LHCN-M2 (cell line): ENCODE measurements at regions not wholly inside any gene's neighbourhood (a gene's known extent, or its start where the extent isn't known, plus 50 kb on each side); places are given as distances from the start of the nearest gene placed in this dataset.

Experiments used
- DNase-seq: peaks from one replicate; pipeline ENCODE4 v3.0.0-alpha.2; 2012; ENCODE audit warnings: low read depth

DNA sequence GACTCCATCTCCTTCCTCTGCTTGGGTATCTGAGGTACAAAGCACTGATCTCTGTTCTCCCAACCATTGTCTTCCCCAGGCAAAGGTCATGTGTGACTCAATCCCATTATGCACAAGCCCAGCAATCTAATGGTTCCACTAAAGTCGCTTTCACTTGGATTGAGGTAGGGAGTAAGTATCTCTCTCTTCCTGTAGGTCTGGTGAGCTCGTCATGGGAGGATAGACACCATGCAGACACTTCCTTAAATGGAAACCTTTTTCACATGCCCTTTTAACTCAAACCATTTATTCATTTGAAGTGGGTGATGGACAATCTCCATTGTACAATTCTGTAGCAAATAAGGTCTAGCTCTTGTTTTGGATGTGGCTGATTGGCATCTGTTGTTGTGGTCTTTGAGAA lies 245.2 kb upstream of the CLNK start:
- DNase-seq = no peak

DNA sequence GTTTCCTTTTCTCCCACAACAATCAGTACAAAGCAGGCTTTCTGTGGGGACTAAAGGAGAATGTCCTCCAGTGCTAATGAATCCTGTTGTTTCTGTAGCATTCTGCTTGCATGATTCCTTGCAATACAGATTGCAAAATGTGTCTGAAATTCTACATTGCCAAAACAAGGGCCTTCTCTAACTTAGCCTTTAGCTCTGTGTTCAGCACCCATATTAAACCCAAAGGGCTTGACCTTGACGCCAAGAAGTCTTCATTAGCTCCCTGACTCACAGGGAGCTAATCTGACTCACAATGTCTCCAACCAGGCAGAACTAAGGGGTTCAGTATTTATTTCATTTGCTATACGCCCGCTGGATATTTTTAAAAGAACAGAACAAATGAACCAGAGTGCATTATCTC lies 241.4 kb upstream of the CLNK start:
- peak; percentile 93 for DNase-seq

DNA sequence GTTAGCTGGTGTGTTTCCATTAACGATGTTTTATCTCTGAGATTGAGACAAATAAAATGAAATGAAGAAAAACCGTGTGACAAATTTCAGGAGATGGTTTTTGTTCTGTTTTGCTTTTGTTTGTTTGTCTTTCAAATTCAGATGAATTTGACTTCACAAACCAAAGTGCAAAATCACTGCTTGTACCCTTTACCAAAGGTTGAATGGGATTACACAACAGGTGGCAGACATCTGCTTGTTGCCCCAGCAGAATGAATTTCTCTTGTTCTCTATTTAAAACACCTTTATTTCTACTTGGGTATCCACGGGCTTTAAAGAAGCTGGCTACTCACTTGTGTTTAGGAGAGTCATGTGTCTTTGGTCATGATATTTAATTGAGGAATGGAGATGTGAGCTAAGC lies 239.7 kb upstream of the CLNK start:
- DNase-seq = peak; percentile 13

GRCh38 chr4:10917566-10917965 lies 233.0 kb upstream of the CLNK start:
- DNase-seq = no peak

- DNase-seq = no peak
These were observed 213.5 kb upstream of the CLNK start for GRCh38 chr4:10898072-10898471.

DNA sequence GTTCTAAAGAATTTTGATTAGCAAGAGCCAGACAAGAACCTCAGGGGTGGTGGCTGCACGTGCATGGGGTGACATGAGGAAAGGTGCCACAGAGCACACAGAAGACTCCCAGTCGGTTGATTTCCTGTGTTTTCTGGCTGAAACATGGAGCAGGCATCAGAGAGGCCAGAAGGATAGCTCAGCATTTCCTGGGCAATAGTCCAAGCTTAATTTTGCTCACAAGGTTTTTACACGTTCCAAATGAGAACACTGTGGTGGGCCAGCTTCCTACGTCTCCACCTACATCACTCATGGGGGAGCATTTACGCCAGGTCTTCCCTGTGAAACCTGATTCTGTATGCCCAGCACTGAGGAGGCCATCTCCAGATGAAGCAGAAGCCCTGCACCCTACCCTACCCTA lies 212.5 kb upstream of the CLNK start:
- no peak for DNase-seq

GRCh38 chr4:10893395-10893794 lies 208.8 kb upstream of the CLNK start:
- DNase-seq = peak; percentile 7

DNA sequence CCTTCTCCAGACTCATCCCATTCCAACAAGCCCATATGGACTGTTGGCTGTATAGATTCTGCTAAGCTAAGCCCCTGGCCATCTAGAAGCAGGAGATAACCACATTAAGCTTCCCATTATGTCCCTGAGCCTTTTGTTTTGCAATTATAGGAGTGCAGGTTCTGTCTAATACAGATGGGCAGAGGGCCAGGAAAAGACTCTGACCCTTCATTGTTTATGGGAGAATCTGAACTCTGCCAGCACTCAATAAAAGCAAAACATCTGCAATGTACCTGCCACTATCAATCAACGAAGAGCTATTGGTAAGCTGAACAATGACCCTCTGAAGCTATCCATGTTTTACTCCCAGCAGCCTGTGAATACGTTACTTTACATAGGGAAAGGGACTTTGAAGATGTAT lies 207.3 kb upstream of the CLNK start:
- DNase-seq = peak; percentile 7

GRCh38 chr4:10889819-10890218 lies 205.3 kb upstream of the CLNK start:
- DNase-seq = no peak

- DNase-seq = peak; percentile 82
These were observed 195.0 kb upstream of the CLNK start for GRCh38 chr4:10879411-10880110.

DNA sequence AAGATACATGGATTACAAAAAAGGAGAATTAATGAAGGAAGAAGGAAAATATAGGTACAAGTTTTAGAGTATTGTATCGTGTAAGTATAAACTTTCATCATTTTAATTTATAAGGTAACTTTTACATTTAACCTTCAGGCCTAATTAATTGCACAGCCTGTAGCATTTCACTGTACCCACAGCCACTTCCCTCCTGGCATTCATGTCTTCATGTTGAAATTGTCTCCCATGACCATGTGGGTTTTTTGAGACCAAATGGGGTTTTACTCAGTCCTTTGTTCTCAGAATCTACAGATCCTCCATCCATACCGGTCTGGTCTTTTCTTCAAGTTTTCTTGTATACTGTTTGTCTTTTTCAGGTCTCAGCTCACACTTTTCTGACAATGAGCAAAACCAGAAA lies 194.3 kb upstream of the CLNK start:
- no peak for DNase-seq

- DNase-seq = peak; percentile 31
These were observed 192.5 kb upstream of the CLNK start for GRCh38 chr4:10877076-10877475.

DNA sequence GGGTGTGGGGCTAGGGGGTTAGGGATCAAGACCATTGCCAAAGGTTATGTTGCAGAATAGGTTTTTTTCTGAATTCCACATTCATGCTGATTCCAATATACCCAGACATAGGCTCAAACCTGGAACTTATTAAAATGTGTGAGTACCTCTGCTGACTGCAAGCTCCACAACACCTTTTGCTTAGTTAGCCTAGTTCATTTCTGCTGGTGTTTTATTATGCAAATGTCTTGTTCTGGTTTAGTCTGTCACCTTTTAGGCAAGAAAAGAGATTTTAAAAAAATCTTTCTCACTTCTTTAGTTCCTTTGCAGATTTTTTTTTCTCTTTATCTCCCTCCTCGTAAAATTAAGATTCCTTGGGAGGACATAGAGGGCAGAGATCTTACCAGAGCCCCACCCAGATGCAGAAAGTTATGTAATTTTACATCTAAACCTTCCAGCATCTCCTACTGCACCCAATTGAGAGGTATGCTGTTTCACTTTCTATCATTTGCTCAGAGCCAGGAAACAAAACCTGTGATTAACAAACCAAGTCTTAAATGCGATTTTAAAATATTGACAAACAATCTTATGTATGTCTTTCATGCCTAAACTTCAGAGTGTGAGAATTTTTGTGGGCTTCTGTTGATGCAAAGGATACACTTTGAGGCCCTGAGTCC lies 190.7 kb upstream of the CLNK start:
- no peak for DNase-seq

- no peak for DNase-seq
These were observed 189.2 kb upstream of the CLNK start for GRCh38 chr4:10873809-10874208.

- DNase-seq = no peak
These were observed 188.4 kb upstream of the CLNK start for GRCh38 chr4:10872833-10873517.

- DNase-seq = no peak
These were observed 182.1 kb upstream of the CLNK start for GRCh38 chr4:10866666-10867065.

DNA sequence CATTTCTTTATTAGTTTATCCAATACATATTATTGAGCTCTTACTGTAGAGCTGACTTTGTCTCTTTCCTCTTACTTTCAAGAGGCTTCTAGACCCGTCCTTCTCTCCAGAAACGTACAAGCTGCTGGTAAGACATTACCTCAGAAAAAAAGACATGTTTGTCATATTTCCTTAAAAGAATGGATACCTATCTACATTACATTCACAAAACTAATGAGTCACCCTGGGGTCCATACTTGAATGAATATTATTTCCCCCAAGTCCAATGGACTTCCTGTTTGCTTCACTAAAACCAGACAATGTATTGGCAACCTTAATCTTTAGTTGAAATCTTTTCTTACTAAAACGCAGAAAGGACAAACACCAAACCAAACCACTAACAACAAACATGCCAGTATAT lies 176.5 kb upstream of the CLNK start:
- DNase-seq = no peak

- DNase-seq = peak; percentile 69
These were observed 171.8 kb upstream of the CLNK start for GRCh38 chr4:10856271-10856782.

- DNase-seq = no peak
These were observed 168.6 kb upstream of the CLNK start for GRCh38 chr4:10853196-10853595.

DNA sequence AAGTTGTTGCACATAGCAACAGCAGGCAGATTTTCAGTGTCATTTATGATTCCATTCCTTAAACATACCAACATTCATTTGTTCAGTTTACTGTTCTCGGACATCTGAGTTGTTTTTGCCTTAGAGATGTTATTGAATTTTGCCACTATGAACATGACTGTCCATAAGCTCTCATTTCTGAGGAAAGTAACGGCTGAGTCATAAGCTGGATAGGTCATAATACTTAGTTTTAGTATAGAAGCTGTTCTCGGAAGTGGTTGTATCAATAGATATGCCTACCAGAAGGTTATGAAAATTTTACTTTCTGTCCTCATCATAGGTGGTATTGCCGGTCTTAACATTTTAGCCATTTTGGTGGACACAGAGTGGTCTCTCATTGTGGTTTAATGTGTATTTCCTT lies 157.1 kb upstream of the CLNK start:
- DNase-seq = no peak

GRCh38 chr4:10837151-10837550 lies 152.6 kb upstream of the CLNK start:
- DNase-seq = no peak

DNA sequence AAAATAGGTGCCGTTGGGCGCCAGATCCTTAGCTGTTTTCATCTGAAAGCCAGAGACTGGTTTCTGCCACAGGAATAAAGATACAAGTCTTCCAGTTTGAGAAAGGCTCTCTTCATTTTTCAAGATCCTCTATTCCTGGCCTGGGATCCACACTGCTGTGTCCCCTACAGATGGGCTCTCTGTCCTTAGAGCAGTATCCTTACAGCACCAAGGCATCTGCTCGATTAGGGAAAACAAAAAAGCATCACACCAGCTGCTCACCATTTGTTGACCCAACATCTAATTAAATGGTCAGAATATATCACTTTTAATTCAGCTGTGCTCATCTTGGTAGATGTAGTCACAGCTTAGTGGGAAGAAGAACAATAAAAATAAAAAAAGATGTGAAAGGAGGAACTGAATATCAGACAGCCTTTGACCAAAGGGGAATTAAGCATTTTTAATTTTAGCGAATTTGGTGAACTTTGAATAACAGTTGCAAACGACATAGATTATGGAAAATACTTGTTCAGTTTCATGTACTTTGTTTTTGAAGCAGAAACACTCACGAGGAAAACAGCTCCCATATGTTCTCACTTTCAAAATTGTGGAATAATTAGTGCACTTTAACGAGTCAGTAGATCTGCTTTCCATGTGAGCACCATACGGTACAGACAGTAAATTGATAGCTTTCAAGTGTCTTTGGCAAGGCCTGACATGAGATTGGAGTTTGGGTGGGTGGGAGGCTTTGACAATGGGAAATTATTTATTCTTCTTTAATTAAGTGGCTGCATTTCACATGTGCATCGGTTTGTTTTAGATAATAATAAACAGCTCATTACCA lies 148.4 kb upstream of the CLNK start:
- DNase-seq = no peak
